Activated CD4-positive, alpha-beta T cell treated with anti-CD3 and anti-CD28 coated beads, Interleukin-2, Interleukin-4, amounts not matched to agents 100 ng/mL and 50 ng/mL, durations not matched to agents 16 hours and 8 hours (primary cell): ENCODE measurements at regions not wholly inside any gene's neighbourhood (a gene's known extent, or its start where the extent isn't known, plus 50 kb on each side); places are given as distances from the start of the nearest gene placed in this dataset.

Experiments
- DNase-seq: peaks from one replicate; pipeline ENCODE4 v3.0.0-alpha.2; 2020; ENCODE audit warnings: low spot score

DNA sequence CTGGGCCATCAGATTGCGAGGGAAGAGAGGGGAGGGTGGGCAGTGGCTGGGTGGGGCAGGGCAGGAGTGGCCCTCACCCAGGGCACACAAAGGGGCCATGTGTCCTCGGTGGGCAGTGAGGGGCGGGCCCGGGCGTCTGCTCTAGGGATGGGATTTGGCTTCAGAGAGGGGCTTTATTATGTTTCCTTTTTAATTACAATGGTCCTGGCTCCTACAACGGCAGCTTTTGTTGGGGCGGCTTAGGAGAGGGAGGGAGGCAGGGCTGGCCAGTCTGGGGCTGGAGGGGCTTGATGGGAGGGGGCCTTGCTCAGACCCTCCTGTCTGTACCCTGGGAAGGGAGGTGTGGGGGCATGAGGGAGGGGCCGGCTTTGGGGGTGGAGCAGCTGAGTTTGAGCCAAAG lies 102.8 kb upstream of the WNT4 start:
- no peak for DNase-seq

DNA sequence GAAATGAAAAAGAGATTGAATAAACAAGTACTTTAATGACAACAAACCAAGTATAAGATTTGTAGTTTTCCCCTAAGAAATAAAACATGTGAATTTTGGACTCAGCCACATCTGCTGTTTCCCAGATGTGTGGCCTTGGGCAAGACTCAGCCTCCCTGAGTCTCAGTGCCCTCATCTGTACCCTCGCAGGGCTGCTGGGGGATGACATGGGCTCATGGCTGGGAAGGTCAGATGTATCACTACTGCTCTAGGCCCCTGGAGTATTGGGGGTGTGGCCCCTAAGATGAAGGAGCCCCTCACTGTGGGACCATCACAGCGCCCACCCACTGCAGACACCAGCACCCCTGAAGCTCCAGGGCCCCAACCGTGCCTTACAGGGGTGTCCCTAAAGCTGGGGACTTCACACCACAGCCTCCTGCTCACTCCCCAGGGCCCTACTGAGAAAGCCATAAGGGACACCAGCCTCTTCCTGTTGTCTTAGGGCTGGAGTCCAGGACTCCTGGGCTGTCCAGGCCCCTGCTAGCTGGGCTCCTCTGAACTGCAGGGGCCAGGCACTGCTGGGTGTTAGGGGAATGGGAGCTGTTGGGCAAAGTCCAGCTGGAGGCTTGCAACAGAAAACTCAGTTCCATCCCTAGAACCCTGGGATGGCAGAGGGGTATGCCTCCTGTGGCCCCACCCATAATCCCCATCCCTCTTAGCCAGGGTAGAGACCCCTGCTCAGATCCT lies 104.0 kb upstream of the WNT4 start:
- DNase-seq: no peak

DNA sequence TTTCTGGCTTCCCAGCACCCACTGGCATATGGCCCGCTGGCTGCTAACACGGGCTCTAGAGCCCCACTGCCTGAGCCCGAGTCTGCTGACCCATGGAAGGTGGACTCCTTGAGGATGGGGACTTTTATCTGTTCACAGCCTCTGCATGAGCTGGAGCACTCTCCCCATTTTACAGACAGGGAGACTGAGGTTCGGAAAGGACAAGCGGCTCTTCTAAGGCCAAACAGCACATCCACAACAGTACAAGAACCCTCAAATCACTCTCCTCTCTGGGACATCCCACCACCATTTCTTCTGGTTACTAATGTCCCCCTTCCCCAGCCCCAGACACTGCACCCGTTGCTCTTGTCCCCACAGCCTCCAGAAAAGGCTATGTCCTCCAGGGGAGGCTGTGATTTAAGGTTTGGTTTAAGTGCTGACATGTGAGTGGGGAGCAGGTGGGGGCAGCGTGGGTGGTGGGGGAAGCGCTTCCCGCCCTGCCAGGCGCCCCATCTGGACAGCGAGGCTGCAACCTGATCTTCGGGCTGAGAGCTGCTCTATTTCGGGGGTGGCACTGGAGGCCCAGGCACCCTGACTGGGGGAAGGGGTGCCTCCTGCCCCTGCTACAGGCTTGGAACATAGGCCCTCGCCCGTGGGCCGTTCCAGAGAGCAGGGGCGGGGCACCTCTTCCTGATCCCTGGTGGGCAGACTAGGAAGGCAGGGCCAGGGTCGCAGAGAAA lies 104.8 kb upstream of the WNT4 start:
- DNase-seq: no peak

DNA sequence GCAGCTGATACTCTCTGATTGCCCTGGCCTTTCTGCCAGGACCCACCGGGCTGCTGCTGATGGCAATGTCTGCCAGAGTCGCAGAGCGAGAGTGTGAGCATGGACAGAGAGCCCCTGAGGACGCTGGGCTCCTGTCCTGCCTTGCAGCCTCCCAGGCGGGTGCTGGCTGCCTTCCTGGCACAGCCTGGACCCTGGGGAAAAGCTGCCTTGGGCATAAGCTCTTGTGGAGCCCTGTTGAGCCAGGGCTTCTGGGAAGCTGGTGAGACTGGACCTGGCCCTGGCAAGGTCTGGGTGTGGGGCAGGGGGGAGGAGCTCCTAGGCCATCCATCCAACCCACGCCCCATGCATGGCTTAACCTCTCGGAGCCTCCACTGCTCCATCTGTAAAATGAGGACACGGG lies 105.8 kb upstream of the WNT4 start:
- no peak for DNase-seq

DNA sequence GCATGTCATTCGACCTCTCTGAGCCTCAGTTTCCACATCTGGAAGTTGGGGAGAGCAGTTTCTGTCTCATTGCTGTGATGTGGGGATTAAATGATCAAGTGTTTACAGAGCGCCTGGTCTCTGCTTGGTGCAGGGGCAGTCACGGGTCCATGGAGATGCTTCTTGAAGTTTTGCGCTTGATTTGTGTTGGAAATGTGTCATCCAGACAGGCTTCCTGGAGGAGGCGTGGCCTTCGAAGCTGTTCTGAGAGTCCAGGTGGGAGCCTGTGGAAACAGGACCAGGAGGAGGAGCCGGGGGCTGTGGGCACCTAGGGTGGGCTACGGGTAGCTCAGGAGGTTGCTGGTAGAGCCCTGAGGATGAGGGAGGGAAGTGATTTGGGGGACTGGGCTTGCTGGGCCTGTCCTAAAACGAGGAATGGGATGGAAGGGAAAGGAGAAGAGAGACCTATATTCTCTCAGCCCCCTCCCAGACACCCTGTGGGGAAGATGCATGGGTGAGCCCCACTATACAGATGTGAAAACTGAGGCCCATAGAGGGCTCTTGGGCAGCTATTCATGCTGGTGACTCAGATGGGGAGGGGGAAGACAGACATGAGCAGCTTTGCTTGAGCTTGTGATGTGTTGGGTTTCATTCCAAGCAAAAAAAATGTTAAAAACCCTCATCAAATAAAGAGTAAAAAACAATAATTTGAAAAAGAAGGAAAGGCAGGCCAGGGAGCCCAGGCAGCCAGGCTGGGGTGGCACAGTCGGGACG lies 107.2 kb upstream of the WNT4 start:
- DNase-seq: no peak

DNA sequence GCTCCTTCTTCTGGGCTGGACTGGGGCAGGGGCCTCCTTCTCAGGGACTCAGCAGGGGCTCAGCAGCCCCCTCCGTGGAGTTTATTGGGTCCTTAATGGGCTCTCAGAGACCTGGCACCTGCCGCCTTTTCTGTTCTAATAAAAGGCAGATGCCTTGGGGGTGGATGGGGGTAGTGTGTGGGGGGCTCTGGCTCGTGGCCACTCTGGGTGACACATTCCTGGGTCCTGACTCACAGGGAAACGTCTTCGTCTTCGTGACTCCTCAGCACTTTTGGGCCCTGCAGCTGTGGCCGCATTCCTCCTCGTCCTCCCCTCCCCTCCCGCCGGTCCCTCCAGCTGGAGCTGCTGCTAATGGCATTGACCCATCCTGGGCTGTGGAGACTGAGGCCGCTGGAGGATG lies 107.8 kb upstream of the WNT4 start:
- no peak for DNase-seq

DNA sequence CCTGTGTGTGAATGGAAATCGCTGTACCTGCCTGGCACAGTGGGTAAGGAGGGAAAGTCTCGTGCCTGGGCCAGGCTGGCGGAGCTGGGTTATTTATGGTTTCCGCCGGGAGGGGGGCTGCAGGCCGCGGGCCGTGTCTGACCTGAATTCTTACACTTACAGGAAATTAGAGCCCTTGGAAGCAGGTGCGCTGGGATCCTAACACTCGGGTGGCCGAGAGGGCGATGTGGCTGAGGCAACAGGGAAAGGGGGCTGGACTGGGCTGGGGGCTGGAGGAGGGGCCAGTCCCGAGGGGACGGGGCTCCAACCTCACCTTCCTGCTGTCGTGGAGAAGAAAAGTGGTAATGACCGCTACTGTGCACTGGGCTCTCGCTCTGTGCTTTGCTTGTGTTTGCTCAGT lies 109.4 kb upstream of the WNT4 start:
- no peak for DNase-seq

DNA sequence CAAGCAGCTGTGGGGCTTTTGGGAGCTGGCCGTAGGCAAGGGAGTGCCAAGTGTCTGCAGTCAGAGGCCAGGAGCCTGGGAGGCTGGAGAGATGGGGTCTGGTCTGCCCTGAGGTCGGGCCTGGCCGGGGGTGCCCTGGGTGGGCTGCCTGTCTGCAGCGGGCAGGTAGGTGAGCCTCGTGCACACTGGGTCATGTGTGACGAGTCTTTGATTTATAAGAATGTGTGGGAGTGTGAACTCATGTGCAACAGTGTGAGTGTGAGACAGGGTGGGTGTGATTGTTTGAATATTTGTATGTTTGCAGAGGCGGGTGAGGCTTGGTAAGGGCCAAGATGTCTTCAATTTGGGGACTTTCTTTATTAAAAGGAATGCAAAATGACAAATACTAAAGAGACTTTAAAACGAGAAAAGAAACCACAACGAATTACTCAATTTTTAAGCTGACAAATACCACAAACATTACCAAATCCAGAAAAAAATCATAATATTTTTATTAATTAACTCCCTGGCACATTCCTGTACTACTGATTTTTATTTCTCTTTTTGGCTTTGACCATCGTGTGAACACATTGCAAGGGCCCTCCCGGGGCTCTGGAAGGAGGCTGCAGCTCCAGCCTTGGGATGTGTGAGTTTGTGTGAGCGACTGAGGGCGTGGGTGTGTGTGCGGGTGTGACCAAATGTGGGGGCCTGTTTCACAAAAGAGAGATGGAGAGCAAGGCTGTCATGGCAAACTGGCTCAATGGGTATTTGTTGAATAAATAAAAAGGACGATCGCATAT lies 110.3 kb upstream of the WNT4 start:
- no peak for DNase-seq

DNA sequence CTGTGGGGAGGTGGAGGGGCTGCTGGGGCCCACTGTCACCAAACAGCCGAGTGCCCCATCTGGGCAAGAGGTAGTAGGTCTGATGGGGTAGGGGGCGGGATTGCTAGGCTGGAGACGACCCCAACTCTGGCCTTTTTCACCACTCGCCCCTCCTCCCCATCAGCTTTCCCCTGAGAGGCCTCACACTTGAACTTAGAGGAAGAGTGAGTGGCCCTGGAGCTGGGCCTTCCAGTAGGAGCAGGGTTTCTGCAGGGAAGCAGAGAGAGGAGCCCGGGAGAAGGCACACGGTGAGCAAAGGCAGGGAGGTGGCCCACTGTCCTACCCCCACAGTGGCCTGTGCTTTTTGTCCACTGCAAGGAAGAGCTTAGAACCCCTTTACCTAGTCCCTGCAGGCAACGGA lies 111.9 kb upstream of the WNT4 start:
- no peak for DNase-seq

DNA sequence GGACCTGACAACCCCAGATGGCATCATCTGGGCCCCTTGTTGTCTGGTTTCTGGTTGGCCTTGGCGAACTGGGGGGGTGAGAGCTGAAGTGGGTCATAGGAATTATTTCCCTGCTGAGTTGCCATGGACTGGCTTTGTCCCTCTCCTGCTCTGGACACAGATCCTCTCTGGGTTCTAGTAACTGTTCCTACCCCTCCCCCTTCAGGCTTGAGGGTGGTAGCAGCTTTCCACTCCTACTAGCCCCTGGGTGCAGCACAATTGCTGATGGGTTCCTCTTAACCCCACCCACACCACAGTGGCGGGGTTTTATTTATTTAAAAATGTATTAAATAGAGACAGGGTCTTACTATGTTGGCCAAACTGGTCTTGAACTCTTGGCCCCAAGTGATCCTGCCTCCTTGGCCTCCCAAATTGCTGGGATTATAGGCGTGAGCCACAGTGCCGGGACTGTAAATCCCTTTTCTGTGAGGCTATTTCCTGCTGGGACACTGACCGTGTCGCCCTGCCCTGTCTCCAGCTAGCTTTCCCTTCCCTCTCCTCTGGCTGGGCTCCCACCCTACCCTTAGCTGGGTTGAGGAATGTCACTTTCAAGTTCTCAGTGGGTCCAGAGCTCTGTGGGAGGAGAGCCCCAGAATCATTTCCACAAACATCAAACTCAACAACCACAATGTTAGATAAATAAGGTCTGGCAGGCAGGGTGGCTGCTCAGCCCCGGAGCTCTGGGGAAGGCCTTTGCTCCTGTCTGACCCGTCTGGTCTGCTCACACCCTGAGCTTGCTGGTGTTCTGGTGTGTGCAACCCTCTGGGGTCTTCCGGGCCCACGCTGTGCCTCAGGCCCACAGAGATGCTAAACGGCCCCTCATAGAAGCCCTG lies 112.7 kb upstream of the WNT4 start:
- no peak for DNase-seq

DNA sequence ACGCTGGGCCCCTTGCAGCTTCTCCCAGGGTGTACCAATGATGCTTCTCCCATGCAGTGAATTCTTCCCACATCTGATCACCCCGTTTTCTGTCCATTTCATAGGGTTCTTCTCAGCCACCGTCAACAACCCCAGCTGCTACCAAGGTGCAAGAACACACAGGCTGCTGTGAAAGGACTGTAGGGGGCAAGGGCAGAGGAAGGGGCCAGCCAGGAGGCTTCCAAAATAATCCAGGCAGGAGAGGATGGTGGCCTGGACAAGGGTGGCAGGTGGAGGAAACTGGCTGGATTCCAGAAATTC lies 113.3 kb upstream of the WNT4 start:
- DNase-seq: no peak

DNA sequence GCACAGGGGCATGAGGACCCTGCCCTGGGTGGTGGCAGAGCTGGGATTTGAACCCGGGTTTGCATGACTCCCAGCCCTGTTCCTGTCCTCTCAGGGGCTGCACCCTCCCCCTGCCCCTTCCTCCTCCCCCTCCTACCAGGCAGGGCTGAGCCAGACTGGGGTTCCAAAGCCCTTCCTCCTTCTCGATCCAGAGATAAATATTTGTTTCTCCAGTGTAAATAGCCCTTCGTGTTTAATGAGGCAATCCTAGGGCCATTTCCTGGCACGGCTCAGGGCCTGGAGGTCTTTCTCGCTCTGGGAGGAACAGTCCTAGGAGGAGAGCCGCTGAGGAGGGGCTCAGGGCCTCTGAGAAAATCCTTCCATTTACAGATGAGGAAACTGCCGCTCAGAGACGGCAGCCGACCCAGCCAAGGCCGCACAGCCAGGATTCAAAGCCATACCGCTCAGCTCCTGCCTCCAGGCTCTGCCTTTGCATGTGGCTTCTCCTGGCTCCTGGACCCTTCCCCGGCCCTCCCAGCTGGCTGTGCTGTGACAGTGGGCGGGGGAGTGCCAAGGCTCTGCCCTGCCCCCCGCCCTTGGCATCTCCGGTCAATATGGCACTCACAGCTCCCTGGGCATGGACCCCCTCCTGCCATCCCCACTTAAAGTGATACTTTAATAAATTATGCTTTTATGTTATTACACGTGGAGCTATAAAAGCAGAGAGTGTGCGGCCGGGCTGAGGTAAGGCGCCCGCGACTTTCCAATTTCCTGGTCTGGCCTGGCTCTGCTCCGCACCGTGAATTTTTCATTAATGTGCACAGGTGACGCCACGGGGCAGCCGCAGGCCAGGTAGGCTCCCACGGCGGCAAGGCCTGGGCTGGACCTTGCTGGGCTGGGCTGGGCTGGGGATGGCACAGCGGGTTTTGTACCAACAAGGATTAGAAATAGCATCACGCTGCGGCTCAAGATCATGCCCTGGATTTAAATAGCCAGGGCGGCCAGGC lies 114.7 kb upstream of the WNT4 start:
- DNase-seq: no peak

DNA sequence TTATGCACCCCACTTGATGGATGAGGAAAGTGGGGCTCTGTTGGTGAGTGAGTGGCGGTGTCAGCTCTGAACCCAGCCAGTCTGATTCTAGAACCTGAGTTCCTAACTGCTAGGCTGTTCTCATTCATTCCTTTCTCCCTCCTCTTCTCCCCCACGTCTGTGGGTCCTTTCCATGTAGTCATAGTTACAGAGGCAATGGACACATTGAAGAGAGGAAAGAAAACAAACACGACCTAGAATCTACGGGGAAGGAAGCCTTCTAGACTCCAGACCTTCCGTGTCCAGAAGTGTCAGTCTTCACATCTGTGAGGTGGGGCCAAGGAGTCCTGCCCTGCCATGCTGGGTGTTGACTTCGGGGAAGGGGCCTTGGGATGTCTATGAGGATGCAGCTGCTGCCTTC lies 115.8 kb upstream of the WNT4 start:
- no peak for DNase-seq

DNA sequence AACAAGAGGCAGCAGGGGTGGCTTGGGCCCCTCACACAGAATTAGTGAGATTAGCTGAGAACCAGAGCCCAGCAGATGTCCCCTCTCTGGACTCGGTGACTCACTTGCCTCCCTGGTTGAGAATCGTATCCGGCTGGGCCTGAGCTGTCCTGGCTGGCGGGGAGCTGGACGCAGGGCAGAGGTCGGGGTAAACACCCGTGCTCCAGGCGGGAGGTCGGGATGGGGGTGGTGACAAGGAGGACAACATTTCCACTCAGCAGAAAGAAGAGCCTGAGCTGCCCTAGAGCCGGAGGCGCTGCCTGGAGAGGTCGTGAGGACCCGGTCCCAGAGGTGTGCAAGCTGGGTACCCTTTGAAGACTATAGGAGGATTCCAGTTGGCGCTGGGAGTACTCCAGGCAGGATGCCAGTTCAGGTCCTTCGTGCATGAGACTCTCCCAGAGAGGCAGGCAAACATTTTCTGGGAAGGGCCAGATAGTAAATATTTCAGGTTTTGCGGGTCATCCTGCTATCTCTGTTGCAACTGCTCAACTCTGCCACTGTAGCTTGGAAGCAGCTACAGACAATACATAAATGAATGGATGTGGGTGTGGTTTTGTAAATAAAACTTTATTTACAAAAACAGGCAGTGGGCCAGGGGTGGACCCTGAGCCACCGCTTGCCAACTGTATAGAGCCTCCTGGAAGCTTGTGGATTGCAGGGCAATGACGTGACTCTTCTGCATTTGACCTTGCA lies 116.8 kb upstream of the WNT4 start:
- no peak for DNase-seq

DNA sequence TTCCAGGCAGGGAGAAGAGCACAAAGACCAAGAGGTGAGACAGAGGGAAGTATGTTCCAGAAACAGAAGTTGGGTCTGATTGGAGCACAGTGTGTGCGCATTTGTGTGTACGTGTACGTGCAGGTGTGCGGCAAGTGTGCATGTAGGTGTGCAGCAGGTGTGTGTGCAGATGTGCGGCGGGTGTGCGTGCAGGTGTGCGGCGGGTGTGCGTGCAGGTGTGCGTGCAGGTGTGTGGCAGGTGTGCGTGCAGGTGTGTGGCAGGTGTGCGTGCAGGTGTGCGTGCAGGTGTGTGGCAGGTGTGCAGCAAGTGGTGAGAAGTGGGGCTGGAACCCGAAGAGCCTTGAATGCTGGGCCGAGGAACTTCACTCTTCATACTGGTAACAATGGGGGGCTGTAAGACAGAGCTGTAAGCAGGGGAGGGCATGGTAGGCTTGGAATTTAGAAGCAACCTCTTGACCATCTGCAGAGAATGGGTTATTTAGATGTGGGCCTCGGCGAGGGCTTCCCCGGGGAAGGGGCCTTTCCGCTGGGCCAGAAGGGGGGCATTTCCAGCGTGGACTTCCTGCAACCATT lies 118.0 kb upstream of the WNT4 start:
- no peak for DNase-seq

DNA sequence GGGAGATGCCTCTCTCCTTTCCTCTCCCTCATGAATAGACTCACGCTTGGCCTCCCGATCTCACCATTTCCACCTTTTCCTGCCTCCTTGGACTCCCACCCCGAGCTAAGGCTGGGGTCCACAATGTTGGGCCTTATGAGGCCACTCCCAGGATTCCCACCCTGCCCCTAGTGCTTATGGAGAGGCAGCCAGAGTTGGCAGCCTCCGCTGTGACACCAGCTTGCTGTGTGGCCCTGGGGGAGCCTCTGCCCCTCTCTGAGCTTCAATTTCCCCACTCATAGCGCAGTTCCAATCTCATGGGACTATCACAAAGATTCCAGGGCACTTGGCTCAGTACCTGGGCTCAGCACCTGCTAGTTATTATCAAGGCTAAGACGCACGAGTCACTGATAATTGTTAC lies 118.7 kb upstream of the WNT4 start:
- DNase-seq: no peak

DNA sequence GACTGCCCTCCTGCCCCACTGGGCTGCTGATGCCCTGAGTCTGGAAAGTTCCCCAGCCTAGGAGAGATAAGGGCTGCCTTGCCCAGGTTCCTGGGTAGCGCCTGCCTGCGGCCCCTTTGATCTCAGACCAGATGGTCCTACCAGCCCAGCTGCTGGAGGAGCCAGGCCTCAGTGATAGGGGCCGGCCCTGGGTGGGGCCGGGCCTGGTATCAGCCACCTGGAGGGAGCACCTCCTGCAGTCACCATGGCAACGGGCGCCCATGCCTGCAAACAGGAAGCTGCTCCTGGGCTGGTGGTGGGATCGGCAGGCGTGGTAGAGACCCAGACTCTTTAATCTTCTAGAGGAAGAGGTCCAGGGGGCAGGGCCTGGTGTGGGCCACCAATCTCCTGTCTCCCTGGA lies 119.7 kb upstream of the WNT4 start:
- DNase-seq: no peak

DNA sequence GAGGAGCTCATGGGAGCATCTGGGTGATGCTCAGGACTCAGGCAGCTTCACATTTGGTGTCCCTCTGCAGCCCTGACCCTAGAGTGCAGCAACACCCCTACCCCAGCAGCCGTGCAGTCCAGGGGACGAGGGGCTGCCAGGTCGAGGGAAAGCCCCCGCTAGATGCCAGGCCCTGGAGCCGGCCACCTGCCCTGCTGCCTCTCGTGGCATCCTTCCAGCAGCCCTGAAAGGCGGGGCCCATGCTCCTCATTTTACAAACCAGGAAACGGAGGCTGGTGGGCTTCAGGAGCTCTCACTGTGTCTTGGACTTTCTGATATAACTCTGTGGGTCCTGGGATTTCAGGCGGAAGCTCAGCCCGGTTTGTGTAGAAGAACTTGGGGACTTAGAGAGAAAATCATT lies 120.5 kb upstream of the WNT4 start:
- no peak for DNase-seq
